H1 (cell line): ENCODE measurements at regions not wholly inside any gene's neighbourhood (a gene's known extent, or its start where the extent isn't known, plus 50 kb on each side); places are given as distances from the start of the nearest gene placed in this dataset.

Experiments used
- KDM5A ChIP-seq: fragments of 200-600 bp; IDR thresholded peaks from 2 replicates; pipeline ENCODE4 v1.7.1; 2012; ENCODE audit warnings: mild to moderate bottlenecking, low read length, inconsistent platforms, mixed read lengths
- MAFK ChIP-seq: IDR thresholded peaks from 2 replicates; pipeline ENCODE4 v1.6.1; 2012; ENCODE audit warnings: low read depth, mild to moderate bottlenecking, improper control_type of control experiment, low read length
- PHF8 ChIP-seq: fragments of 200-600 bp; sonication (generic); conservative IDR thresholded peaks from 2 replicates; pipeline ENCODE4 v1.7.1; 2012; ENCODE audit warnings: low read depth, mild to moderate bottlenecking, inconsistent platforms, low read length, moderate library complexity
- SP4 ChIP-seq: IDR thresholded peaks from 2 replicates; pipeline ENCODE4 v1.6.1; 2012; ENCODE audit warnings: low read length, inconsistent platforms

DNA sequence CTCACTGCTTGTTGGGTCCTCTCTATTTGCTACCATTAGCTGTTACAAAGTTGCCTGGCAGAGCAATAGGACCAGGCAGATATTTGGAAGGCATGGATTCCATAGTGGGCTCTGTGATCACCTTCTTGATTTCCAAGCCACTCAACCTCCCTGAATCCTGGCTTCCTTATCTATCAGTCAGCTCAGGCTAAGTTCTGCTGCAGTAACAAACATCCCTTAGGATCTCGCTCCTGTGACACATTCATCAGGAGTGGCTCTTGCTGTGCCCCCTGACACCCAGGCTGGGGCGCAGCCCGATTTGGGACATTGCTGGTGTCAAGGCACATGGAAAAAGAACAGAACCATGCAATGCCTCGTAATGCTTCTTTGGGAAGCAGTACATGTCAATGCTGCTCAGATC is 503.9 kb downstream of the TBC1D22A start (continued):
- TF ChIP-seq KDM5A (no peak), SP4 (no peak), PHF8 (no peak), MAFK (no peak)
